HG02763 (cell line): ENCODE measurements at regions not wholly inside any gene's neighbourhood (a gene's known extent, or its start where the extent isn't known, plus 50 kb on each side); places are given as distances from the start of the nearest gene placed in this dataset.

Source experiments
- ATAC-seq: cut with Tn5 transposase; IDR thresholded peaks from one replicate; pipeline ENCODE4 v1.9.1; 2021; ENCODE audit warnings: mild to moderate bottlenecking, moderate library complexity; ENCODE audit not compliant: unreplicated experiment

DNA sequence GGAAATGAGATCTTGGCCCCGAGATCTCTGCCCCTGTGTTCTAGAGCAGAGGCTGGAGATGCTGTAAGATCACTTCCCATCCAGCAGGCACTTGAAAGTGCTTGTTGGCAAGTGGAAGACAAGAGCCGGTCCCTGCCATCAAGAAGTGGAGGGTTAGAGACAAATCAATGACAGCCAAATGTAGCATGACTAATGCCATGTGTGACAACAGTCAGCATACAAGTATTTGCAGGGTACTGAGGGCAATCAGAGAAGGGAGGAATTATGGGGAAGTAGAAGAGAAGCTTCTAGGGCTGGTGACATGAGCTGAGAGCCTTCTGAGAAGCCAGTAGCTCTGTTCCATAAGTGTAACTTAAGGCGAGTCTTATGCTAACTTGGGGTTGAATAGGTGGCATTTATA is 58.6 kb downstream of the TMEM17 start:
- ATAC-seq: no peak

DNA sequence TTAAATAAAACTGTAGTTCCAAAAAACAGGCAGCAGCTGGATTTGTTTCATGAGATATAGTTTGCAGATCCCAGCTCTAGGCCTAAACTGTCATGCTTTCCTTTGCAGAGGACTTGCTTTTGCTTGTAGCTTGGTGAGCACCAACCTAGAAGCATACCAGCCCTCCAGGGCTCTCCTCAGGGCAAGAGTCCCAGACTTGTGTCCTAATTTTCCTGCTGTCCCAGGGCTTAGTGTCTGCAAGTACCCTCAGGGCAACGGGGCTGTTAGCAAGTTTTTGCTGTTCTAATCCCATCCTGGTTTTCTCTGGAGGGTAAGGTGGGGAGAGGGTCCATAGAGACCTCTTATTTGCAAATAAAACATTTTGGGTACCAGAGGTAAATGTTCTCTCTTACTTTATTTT is 59.5 kb downstream of the TMEM17 start:
- no peak for ATAC-seq

DNA sequence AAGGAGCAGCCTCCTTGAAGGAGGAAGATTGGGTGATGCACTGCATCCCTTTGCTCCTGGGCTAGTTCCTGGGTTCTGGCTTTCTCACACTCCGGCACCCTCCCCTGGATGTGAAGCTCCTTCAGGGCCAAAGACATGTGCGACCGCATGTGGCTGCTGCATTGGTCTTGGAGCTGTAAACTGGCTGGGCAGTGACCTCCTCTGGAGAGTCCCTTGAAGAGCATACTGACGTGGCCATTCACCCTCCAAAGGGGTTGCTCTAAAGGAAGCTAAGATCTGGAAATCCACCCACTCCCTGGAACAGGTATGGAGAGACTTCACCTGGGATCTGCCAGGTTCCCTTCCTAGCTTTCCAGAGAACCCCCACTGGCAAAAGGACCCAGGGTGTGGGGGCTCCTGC is 62.1 kb downstream of the TMEM17 start:
- no peak for ATAC-seq

- ATAC-seq: no peak
These were observed 62.5 kb downstream of the TMEM17 start for GRCh38 chr2:62443471-62443870.

GRCh38 chr2:62441824-62442223 is 64.2 kb downstream of the TMEM17 start:
- ATAC-seq: no peak

DNA sequence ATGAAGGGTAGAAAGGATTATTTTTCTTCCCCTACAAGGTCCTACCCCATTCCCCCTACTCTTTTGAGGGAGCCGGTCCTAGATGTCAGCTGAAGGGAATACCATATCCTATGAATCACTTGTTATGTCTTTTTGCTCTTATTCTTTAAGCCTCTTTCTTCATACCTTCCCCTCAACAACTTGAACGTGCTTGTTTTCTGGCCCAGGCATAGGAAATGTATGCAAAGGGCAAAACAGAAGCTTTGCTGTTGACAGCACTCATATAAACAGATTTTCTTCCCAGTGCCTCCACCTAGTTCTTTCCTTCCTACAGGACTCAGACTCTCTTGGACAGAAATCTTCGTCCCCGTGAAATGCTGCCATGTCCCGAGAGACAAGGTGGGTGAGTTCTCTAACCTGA is 64.6 kb downstream of the TMEM17 start:
- no peak for ATAC-seq

DNA sequence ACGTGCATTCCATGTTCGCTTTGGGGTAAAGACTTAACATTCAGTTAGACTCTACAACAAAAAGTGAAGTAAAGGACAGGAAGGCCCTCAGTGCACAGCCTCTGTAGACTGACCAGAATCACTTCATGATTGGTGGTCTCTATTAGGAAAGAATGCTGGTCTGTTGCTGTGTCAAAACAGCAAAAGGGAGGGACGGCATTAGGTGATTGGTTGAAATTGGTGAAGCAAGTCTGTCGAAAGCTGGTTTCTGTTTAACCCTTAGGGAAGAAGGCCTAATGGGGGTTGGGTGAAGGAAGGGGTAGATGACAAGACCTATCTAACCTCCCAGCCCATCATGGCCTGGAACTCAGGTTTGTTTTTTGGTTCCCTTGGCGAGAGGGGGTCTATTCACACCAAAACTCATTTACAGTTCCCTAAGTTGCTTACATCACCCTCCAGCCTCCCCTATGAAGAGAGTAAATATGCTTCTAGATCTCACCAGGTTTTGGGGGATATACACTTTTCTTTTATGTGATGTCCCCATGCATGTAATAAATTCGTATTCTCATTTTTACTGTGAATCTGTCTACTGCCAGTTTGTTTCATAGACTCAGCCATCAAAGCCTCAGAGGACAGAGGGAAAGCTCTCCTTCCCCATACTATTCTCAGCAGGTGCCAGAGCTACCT is 65.6 kb downstream of the TMEM17 start:
- ATAC-seq: no peak

DNA sequence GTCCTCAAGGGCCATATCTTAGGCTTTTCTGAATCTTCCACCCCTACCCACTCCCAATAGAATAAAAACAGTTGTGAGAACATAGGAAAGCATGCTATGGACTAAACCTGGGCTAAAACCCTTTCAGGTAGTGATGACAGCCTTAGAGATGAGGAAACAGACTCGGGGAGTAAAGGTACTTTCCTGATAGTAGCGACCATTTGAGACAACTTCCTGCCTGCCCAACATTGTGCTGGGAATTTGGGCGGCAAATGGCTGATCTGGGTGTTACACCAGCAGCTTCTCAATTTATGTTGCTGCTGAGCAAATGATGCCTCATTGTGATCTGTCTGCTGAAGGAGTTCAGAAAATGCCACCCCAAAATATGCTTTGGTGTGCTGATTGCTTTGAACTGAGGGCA is 66.6 kb downstream of the TMEM17 start:
- no peak for ATAC-seq

DNA sequence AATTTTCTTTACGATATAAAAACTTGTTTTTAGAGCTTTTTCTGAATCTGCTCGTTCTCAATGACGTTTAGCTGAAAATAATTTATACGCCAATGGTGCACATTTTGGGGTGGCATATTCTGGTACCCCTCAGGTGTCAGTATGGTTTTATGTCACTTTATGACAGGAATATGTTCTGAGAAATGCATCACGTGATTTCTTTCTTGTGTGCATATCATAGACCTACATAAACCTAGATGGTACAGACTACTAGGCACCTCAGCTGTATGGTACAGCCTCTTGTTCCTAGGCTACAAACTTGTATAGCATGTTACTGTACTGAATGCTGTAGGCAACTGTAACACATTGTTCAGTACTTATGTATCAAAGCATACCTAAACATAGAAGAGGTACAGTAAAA is 68.2 kb downstream of the TMEM17 start:
- no peak for ATAC-seq

GRCh38 chr2:62435720-62436119 is 70.3 kb downstream of the TMEM17 start:
- ATAC-seq: peak; percentile 84

- no peak for ATAC-seq
These were observed 73.6 kb downstream of the TMEM17 start for GRCh38 chr2:62432407-62432806.

DNA sequence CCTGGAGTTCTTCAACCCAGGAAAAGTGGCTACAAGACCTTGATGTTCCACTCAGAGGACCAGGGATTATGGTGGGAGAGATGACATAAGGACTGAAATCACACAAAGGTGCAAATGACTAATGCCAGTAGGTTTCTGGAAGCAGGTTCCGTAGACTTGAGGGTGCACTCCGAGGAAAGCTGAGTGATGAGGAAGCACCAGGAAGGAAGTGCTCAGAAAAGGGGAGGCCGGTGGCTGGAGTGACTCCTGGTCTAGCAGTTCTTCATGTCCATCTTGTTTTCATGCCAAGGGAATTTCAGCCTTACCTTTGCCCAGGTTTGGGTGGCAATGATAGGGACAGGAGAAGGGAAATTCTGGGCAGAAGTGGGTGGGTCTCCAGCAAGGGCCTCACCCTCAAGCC is 74.5 kb downstream of the TMEM17 start:
- no peak for ATAC-seq

DNA sequence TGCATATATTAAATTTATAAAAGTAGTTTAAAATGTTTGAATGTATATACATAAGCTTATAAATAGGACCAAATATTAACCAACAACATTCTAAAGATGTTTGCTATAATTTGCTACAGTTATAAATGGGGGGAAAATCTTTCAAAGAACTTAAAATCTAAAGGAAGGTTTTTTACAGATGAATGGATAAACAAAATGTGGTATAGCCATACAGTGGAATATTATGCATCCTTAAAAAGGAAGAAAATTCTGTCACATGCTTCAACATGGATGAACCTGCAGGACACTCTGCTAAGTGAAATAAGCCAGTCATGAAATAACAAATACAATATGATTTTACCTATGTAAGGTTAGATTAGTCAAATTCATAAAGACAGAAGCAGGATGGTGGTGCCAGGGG is 75.8 kb downstream of the TMEM17 start:
- ATAC-seq: no peak

DNA sequence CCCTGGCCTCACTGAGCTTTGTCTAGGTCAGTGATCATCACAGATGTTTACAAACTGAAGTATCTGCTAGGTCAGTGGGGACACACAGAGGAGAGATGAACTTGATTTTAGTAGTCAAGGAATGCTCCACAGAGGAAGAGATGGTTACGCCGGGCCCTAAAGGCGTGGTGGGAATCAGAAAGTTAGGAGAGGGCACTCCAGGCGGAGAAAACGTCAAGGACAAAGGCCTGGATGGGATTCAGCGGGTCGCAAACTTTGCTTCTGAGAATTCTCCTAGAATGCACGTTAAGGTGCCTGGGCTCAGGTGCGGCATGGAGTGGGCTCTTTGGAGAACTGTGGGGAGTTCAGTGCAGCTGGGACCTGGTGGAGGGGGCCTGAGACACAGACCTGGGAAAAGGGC is 78.8 kb downstream of the TMEM17 start:
- no peak for ATAC-seq

DNA sequence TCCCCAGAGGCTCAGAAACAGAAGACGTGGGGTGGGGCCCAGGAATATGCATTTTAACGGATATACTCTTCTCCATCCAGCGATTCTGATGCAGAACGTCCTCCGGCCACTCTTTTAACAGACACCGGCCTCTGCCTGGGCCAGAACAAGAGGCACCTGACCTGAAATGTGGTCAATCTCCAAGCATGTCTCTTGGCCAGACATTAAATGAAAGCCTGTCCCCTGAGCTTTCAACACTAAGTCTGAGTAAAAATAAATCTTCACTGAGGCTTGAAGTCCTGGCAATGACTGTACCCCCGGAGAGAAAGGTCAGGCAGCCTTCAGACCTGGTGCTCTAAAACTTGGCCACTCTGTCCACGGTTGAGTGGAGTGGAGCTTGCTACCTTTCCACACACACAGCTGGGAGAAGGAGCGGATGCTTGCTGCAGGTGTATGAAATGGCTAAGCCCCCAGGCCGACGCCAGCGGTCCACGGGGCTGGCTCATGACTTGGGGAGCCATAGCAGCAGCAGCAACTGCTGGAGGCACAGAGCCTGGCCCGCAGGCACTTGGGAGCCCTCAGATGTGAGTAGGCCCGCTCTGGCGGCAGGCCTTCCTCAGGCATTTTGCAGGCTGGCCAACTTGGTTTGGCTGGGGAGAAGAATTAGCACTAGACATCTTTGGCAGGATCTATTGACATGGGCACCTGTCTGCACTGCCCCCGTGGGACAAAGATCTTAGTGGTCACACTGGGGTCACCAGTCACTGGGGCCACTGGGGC is 79.7 kb downstream of the TMEM17 start:
- no peak for ATAC-seq

GRCh38 chr2:62425684-62426083 is 80.3 kb downstream of the TMEM17 start:
- ATAC-seq: no peak

DNA sequence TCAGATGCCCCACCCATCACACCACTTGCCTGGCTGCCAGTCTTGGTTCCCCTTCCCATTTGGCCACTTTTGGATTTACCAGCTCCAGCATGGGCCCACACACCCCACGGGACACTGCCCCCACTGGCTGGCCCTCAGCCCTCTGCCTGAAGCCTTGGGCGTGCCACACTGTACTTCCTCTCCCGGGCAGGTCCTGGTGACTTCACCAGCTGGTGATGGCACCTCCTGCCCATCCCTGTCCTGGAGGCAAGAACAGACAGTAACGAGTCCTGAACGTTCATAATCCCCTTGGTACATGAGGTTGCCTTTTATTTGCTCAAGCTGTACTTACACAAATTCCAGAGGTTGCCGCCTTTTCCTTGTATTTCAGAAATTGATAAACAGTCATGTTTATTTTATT is 81.1 kb downstream of the TMEM17 start:
- no peak for ATAC-seq

DNA sequence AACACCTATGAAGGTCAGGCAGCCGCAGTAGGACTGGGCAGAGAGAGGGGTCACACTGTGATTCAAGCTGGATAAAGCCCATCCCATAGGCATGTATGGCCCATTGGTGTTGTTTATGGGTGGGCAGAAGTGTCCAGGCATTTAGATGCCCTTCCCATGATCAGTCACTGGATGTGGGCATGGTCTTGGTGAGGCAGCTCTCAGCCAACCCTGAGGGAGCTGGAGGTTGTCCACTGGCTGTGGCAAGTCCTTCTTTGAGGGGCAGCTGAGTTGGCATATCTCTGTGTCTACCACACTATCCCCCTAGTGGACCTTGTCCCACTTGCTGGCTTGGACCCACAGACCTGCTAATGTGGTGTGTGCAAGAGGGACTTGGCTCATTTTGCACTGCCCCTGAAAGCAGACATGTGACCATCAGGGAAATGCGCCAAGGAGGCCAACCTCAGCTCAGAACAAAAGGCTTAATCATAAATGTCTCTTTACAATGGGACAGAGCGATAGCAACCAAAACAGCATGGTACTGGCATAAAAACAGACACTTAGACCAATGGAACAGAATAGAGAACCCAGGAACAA is 82.0 kb downstream of the TMEM17 start:
- no peak for ATAC-seq

- ATAC-seq: no peak
These were observed 82.8 kb downstream of the TMEM17 start for GRCh38 chr2:62423235-62423634.

- ATAC-seq: peak; percentile 14
These were observed 90.5 kb downstream of the TMEM17 start for GRCh38 chr2:62415518-62415917.

- peak; percentile 79 for ATAC-seq
These were observed 91.0 kb downstream of the TMEM17 start for GRCh38 chr2:62415019-62415431.

GRCh38 chr2:62413116-62413663 is 92.8 kb downstream of the TMEM17 start:
- ATAC-seq: no peak
